Stimulated activated CD8-positive, alpha-beta memory T cell treated with anti-CD3 and anti-CD28 coated beads, Interleukin-7, amount 100 ng/mL, for 4 hours (primary cell): ENCODE measurements at regions not wholly inside any gene's neighbourhood (a gene's known extent, or its start where the extent isn't known, plus 50 kb on each side); places are given as distances from the start of the nearest gene placed in this dataset.

Experiments used
- DNase-seq, 2 donors: peaks; one replicate each; pipeline ENCODE4 v3.0.0-alpha.2; 2020; ENCODE audit warnings: low read depth in 2 of 2

- no peak for DNase-seq
These were observed 783.6 kb downstream of the DCDC2C start for GRCh38 chr2:4486971-4487370.

- no peak for DNase-seq
These were observed 796.1 kb downstream of the DCDC2C start for GRCh38 chr2:4499316-4500030.

DNA sequence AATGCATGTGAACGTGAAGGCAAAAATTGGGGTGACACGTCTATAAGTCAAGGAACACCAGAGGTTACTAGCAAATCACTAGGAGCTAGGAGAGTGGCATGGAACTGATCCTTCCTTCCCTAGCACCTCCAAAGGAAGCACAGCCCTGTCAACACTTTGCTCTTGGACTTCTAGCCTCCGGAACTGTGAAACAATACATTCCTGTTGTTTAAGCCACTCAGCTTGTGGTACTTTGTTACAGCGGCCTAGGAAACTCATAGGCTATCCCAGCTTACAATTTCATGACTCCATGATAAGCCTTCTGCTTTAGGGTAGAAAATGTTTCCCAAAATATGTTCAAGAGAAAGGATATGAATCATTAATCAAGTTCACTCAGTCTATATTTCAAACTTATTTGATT lies 798.1 kb downstream of the DCDC2C start:
- DNase-seq: no peak

DNA sequence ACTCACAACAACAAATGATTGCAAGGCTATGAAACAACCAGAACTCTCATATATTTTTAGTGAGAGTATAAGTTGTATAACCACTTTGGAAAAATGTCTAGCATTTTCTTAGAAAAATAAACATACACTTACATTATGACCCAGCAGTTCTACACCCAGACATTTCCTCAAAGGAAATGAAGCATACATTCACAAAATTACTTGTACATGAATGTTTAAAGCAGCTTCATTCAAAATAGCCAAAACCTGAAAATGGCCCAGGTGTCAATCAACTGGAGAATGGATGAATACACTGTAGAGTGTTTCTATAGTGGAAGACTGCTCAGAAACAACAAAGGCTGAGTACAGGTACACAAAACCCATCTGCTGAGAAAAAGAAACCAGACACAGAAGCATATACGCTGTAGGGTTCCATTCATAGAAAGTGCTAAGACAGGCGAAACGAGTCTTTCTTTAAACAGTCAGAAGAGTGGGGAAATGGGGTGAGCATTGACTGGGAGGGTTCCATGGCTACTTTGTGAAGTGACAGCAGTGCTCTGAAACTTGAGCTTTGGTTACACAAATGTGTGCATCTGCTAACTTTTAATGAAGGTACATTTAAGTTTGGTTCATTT lies 799.0 kb downstream of the DCDC2C start:
- DNase-seq: no peak

DNA sequence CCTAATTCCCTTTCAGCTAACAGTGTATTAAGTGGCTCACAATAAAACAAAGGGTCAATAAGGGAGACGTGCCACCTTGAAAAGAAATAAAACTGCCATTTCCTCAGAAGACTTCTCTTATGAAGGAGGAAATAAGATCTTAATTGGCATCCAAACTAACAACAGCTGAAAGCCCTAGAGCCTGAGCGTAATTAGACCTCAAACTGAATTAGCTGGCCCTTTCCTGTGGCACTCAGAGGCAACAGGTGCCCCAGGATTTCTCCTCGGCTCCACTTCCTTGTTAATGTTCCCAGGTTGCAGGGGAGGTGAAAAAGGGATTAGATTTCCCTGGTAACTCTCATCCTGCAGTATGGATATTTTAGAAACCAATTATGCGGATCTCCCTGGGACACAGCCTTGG lies 804.3 kb downstream of the DCDC2C start:
- DNase-seq: no peak

DNA sequence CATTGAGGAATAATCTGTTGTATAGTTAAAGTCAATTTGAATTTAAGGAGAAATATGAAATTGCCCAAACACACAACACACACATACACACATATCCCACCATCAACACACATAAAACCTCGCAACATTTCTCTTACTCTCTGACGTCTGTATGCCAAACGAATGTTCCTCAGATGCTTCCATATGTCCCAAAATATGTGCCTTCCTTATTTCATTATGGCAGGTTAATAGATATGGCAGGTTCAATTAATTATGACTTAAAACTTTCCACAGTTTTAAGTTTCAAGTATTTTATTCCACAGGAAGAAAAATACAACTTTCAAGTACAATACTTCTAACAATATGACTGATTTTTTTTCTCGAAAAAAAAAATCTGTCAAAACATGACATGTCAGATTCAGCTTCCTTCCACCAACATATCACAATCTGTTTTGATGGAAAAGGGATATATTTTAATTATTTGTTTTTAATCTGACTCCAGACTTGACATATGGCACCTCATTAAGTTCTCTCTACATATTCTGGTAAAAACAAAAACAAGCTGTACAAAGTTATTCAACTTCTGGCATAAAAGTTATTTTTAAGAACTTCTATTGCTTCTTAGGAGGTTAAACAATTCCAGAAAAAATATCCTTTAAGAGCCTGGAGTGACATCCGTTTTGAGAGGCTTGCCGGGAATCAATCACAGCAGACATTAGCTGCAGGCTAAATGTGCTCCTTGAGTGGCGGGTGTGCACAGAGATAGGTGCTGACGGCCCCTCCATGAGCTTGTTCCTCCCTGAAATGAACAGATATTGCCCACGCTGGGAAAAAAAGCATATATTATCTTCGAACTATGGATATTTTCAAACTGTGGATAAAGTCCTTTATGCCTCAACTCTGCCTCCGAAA lies 812.7 kb downstream of the DCDC2C start:
- DNase-seq: no peak

DNA sequence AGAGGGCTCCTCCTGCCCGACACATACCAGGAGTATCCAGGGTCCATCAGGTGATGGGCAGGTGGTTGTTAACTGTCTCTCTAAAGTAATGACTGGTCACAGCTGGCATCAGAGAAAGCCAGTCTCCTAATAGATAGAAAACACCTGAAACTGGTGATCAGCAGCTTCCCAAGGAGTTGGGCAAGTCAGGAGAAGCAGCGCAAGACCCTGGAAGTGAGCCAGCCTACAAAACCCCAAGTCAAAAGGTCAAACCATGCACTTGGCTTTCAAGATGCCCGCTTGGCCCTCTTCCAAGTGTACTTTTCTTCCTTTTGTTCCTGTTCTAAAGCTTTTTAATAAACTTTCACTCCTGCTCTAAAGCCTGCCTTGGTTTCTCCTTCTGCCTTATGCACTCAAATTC lies 815.2 kb downstream of the DCDC2C start:
- no peak for DNase-seq

- no peak for DNase-seq
These were observed 819.4 kb downstream of the DCDC2C start for GRCh38 chr2:4522498-4523421.

- no peak for DNase-seq
These were observed 824.0 kb downstream of the DCDC2C start for GRCh38 chr2:4527416-4527815.

- no peak for DNase-seq
These were observed 824.9 kb downstream of the DCDC2C start for GRCh38 chr2:4528246-4528645.

DNA sequence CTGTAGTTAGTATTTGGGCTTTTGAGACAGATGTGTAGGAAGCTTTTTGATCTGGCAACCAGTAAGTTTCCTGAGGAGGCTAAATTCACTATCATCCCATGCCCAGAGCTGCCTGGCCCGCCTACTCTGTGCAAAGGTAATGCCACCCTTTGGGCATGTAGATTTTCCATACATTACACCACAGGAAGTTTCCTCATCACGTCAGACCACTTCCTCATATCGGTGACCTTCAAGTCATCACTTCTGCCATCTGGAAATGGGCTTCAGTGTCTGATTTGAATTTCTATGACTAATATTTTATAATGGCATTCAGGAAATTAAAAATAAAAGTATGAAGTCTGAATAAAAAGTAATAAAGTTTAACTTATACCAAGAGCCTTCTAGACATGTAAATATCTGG lies 825.4 kb downstream of the DCDC2C start:
- no peak for DNase-seq

DNA sequence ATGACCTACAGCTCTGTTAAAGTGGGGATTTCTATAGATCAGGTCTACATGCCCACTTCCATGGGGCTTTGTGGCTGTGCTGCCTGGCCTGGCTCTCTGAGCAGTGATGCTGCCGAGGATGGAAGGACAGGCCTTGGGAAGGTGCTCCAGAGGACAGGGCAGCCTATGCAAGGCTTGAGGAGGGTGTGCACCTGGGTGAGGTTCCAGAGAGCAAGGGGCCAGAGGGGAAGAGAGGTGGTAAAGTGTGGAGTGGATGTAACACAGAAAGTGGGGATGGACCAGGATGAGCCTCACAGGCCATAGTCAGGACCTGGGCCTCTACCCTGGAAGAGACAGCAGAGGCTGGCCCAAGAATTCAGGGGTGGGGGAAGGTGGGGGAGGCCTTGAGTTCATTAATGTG lies 826.4 kb downstream of the DCDC2C start:
- DNase-seq: no peak

DNA sequence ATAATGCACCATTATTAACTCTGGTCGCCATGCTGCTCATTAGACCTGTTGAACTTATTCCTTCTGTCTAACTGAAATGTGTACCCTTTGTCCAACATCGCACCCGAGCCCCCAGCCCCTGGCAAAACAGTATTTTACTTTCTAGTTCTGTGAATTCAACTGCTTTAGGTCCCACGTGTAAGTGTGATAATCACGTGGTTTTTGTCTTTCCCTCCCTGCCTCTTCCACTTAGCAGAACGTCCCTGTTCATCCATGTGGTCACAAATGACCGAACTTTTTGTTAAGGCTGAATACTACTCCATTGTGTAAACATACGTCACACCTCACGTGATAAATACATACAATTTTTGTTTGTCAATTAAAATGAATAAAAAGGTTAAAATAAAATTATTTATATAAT lies 826.9 kb downstream of the DCDC2C start:
- no peak for DNase-seq

- DNase-seq: no peak
These were observed 830.4 kb downstream of the DCDC2C start for GRCh38 chr2:4533806-4534205.

DNA sequence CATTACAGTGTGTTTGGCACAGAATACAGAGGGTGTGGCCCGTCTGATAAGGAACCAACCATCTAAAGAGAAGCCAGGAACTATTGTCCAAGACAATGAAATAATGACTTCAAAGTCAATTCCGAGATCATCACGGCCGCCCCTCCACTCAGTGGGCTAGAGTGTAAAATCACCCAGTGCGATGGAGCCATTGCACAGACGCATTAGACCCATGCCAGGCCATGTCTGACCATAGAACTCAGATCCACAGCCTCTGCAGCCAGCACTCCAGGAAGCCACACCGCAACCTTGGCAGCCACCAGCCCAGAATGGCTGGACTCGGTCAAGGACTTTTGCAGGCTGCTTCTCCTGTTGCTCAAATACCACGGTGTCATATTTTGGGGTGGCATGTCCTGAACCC lies 835.7 kb downstream of the DCDC2C start:
- no peak for DNase-seq

DNA sequence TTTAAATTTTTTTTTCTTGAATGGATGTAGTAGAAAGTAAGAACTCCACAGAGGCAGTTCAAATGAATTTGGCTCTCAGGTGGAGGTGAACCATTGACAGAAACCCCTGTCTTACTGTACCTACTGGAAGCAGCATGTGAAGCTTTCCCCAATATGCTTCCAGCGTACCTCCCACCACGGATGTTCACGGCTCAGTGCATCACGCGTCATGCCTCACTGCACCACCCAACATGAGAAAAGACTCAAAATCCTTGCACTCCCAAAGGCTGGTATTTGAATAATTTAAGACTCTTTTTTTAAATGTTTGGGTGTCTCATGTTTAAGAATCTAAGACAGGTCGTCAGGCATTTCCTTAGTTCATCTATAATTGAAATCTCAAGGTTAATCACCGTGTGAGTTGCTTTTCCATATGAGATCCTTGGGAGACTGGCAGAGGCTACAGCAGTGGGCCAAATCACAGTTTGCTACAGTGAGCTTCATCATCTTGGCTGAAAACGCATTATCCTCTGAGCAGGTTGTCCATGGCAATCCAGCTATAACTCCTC lies 846.4 kb downstream of the DCDC2C start:
- DNase-seq: no peak

GRCh38 chr2:4551691-4552474 lies 848.5 kb downstream of the DCDC2C start:
- no peak for DNase-seq

DNA sequence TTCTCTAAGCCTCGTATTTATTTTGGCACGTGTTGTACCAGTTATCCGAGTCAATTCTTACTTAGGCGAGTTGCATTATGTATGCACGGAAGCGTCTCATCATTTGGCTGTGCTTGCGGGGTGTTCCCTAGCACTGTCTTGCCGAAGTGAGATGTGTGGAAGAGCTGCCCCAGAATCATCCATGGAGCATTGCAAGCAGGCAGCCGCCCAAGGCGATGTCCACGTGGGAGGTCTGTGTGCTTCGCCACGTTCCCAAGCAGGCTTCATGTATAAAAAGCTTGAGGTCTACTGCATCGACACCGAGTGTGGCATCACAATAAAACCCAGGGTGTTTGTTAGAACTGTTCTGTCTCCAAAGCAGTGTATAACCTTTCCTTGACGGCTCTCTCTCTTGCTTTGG lies 849.9 kb downstream of the DCDC2C start:
- DNase-seq: no peak

DNA sequence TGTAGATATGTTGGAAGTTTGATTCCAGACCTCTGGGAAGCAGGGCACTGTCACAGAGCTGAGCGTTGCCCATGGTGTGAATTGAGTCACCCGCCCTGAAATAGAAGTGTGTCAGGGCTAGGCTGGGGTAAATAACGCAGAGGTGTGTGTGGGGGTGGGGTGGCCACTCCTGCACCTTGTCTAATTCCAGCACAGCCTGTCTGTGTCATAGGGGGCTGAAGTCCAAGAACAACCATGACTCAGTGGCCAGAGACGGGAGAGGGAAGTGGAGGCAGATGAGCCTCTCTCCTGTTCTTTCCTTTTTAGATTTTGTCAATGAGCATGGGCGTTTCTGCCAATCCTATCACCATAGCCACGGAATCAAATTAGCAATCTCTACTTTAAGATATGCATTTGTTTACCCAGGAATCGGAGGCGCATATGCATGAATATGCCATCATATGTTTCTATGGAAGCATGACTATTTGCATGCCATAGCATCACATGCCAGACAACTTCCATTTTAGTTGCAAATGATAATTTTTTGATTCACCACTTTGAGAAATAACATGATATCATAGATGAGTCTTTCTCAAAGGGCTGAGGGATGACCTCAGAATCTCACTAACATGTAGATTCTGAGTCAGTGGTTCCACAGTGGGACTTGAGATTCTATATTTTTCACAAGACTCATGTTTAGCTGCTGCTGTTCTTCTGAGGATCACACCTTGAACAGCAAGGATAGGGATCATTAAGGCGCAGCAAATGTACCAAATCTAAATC lies 852.9 kb downstream of the DCDC2C start:
- no peak for DNase-seq

DNA sequence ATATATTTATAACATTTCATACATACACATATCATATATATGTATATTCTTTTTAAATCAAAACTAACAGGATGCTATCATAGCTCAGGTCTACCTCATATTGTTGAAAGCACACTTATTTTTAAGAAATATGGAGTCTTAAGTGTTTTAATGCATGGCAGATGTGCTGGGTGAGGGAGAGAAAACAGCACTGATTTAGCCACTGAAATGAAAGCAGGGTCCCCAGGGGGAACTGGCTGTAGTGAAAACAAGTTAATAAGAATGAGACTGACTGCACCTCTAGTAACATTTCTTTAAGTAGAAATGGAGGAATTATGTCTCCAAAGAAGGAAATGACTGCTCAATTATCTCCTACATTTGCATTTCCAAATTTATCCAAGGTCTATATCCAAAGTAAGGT lies 857.8 kb downstream of the DCDC2C start:
- no peak for DNase-seq
